Activated effector memory CD4-positive, alpha-beta T cell treated with Interleukin-2 at 50 U/mL for 16 hours (primary cell): ENCODE measurements at regions not wholly inside any gene's neighbourhood (a gene's known extent, or its start where the extent isn't known, plus 50 kb on each side); places are given as distances from the start of the nearest gene placed in this dataset.
"Not testable (repeated sequence)": the region's sequence is repeated elsewhere in the genome, so short reads cannot be mapped to it uniquely, and the experiment has no call there.

Experiments
- DNase-seq: peaks from one replicate; pipeline ENCODE4 v3.0.0-alpha.2; 2020

- DNase-seq: no peak
Observed at GRCh38 chr7:69510114-69510513, 88.2 kb upstream of the AUTS2 start.

- no peak for DNase-seq
Observed at GRCh38 chr7:69515495-69516212, 82.6 kb upstream of the AUTS2 start.

- DNase-seq: no peak
Observed at GRCh38 chr7:69516238-69516820, 81.9 kb upstream of the AUTS2 start.

GRCh38 chr7:69517985-69518704 is 80.1 kb upstream of the AUTS2 start:
- DNase-seq: no peak

GRCh38 chr7:69518705-69519077 is 79.6 kb upstream of the AUTS2 start:
- no peak for DNase-seq

- DNase-seq: no peak
Observed at GRCh38 chr7:69526570-69526969, 71.7 kb upstream of the AUTS2 start.

GRCh38 chr7:69527706-69528105 is 70.6 kb upstream of the AUTS2 start:
- DNase-seq: no peak

- no peak for DNase-seq
Observed at GRCh38 chr7:69531050-69531449, 67.2 kb upstream of the AUTS2 start.

GRCh38 chr7:69534461-69535041 is 63.7 kb upstream of the AUTS2 start:
- no peak for DNase-seq

GRCh38 chr7:69537691-69538090 is 60.6 kb upstream of the AUTS2 start:
- no peak for DNase-seq

GRCh38 chr7:69539531-69539930 is 58.7 kb upstream of the AUTS2 start:
- no peak for DNase-seq

- DNase-seq: no peak
Observed at GRCh38 chr7:69540287-69540686, 58.0 kb upstream of the AUTS2 start.

- not testable (repeated sequence) for DNase-seq
Observed at GRCh38 chr7:69541779-69542432, 56.4 kb upstream of the AUTS2 start.

GRCh38 chr7:69545175-69545574 is 53.1 kb upstream of the AUTS2 start:
- DNase-seq: no peak
